ENCODE measurements at regions not wholly inside any gene's neighbourhood (a gene's known extent, or its start where the extent isn't known, plus 50 kb on each side); places are given as distances from the start of the nearest gene placed in this dataset.

GRCh38 chr17:71363661-71364060, 757.2 kb upstream of the SOX9 start:
- CTCF ChIA-PET, result no interaction called here
- peaks cover 8% of the 10 kb centered on the region for H3K9me3 Mint-ChIP-seq
- DNase-seq (no peak), ATAC-seq (no peak)
- POLR2A ChIA-PET, result no interaction called here
- no peak overlapping the region for H3K27ac Mint-ChIP-seq
- no peaks in the 10 kb centered on the region for H3K4me1 Mint-ChIP-seq (ENCODE audit: low read depth)
- no peak overlapping the region for H3K4me3 Mint-ChIP-seq
- no peak for TF ChIP-seq CTCF (IDR thresholded peaks at IDR 0.05)
- H3K27me3 Mint-ChIP-seq, result no peaks in the 10 kb centered on the region
- no peaks in the 10 kb centered on the region for H3K36me3 Mint-ChIP-seq (ENCODE audit: low read depth)
- intact Hi-C loops (cut with micrococcal nuclease), result no loop called here

- POLR2A ChIA-PET, result no interaction called here
- no peak overlapping the region for H3K27ac Mint-ChIP-seq
- no peaks in the 10 kb centered on the region for H3K36me3 Mint-ChIP-seq (ENCODE audit: low read depth)
- H3K27me3 Mint-ChIP-seq, result no peaks in the 10 kb centered on the region
- ATAC-seq (no peak), DNase-seq (no peak)
- no peak for TF ChIP-seq CTCF (IDR thresholded peaks at IDR 0.05)
- no peak overlapping the region for H3K4me3 Mint-ChIP-seq
- H3K4me1 Mint-ChIP-seq (ENCODE audit: low read depth), result no peaks in the 10 kb centered on the region
- peaks cover 7% of the 10 kb centered on the region for H3K9me3 Mint-ChIP-seq
- intact Hi-C loops (cut with micrococcal nuclease), result no loop called here
- CTCF ChIA-PET, result no interaction called here
These were observed 749.0 kb upstream of the SOX9 start for GRCh38 chr17:71371809-71372208.

GRCh38 chr17:71375948-71376347, 744.9 kb upstream of the SOX9 start:
- H3K4me3 Mint-ChIP-seq, result no peak overlapping the region
- no peaks in the 10 kb centered on the region for H3K9me3 Mint-ChIP-seq
- ChIA-PET POLR2A (no interaction called here), CTCF (no interaction called here)
- H3K27me3 Mint-ChIP-seq, result no peaks in the 10 kb centered on the region
- intact Hi-C loops (cut with micrococcal nuclease), result no loop called here
- no peaks in the 10 kb centered on the region for H3K36me3 Mint-ChIP-seq (ENCODE audit: low read depth)
- TF ChIP-seq CTCF (IDR thresholded peaks at IDR 0.05), result no peak
- no peak overlapping the region for H3K27ac Mint-ChIP-seq
- no peaks in the 10 kb centered on the region for H3K4me1 Mint-ChIP-seq (ENCODE audit: low read depth)
- DNase-seq (no peak), ATAC-seq (no peak)

DNA sequence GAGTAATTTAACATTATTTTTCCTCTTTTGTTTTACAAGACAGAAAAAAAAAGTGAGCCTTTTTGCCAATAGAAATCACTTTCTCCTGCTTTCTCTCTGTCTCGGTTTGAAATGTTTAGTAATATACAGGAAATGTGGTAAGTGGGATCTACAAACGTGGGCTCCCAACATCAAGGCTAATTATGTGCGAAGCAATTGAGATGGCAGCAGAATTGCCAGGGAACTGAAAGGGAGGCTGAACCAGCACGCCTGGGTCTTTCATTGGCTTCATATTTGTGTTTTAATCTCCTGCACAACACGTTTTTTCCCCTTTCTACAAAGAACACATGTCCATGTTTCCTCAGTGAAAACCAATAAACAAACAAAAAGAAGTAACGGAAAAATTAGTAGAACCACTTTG, 743.9 kb upstream of the SOX9 start:
- ChIA-PET CTCF (no interaction called here), POLR2A (no interaction called here)

DNA sequence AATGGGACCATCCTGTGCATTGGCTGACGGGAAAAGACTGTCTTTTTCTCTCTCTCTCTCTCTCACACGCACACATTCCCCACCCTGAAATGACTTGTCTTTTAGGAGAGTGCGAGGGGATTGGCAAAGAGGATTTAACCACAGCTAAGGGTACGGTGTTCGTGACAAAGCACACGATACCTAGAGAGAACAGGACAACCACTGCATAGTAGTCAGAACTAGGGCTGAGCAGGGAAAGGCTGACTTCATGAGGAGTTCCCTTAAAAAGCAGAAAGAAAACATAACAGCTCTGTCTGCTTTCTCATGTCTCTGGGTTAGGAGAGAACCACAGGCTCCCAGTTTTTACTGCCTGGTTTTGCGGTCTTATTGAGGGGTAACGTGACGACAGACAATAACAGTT, 742.8 kb upstream of the SOX9 start:
- TF ChIP-seq CTCF (IDR thresholded peaks at IDR 0.05), result no peak
- no peak overlapping the region for H3K4me3 Mint-ChIP-seq
- H3K36me3 Mint-ChIP-seq (ENCODE audit: low read depth), result no peaks in the 10 kb centered on the region
- POLR2A ChIA-PET, result no interaction called here
- DNase-seq, result no peak
- H3K27ac Mint-ChIP-seq, result no peak overlapping the region
- no peaks in the 10 kb centered on the region for H3K27me3 Mint-ChIP-seq
- H3K4me1 Mint-ChIP-seq (ENCODE audit: low read depth), result no peaks in the 10 kb centered on the region
- H3K9me3 Mint-ChIP-seq, result no peaks in the 10 kb centered on the region
- CTCF ChIA-PET, result no interaction called here
- no peak for ATAC-seq
- intact Hi-C loops (cut with micrococcal nuclease), result no loop called here

More for the DNA sequence above, 743.9 kb upstream of the SOX9 start:
- no peak for TF ChIP-seq CTCF (IDR thresholded peaks at IDR 0.05)
- DNase-seq (no peak), ATAC-seq (no peak)
- Mint-ChIP-seq H3K4me1 (ENCODE audit: low read depth) (no peaks in the 10 kb centered on the region), H3K27ac (no peak overlapping the region), H3K27me3 (no peaks in the 10 kb centered on the region), H3K4me3 (no peak overlapping the region), H3K9me3 (no peaks in the 10 kb centered on the region), H3K36me3 (ENCODE audit: low read depth) (no peaks in the 10 kb centered on the region)
- intact Hi-C loops (cut with micrococcal nuclease), result no loop called here

Data from activated CD8-positive, alpha-beta T cell treated with anti-CD3 and anti-CD28 coated beads for 36 hours (primary cell).